HCT116 (cell line): ENCODE measurements at regions not wholly inside any gene's neighbourhood (a gene's known extent, or its start where the extent isn't known, plus 50 kb on each side); places are given as distances from the start of the nearest gene placed in this dataset.

Experiments used
- ATAC-seq: fragments of 200-7000 bp; cut with Tn5 transposase; 2 replicates; pipeline ENCODE4 v1.9.1; 2020; ENCODE audit warnings: mild to moderate bottlenecking, moderate library complexity
- BruUV-seq: library from RNA; stranded (reverse); fragments of 400-500 nt; replicated peaks from 2 replicates; lab custom pipeline; 2021; lab: Mats Ljungman, UMichigan
- CTCF ChIA-PET: fragments of 300-600 bp; sonication (Branson Sonifier 250); formaldehyde crosslinking; loops from one replicate; lab custom pipeline; 2021; ENCODE audit warnings: antibody characterized with exemption; lab: Charles Lee
- POLR2A ChIA-PET: fragments of 300-600, 350-600 bp; sonication (Branson Sonifier 250); formaldehyde crosslinking; loops from one replicate; lab custom pipeline; 2021; ENCODE audit warnings: antibody characterized with exemption; lab: Charles Lee
- RAD21 ChIA-PET, 2 experiments: fragments of 300-600 bp; sonication (Branson Sonifier 250); formaldehyde crosslinking; loops; one replicate each; lab custom pipeline; 2023; ENCODE audit warnings: low total read pairs in 2 of 2; ENCODE audit not compliant: uncharacterized antibody in 2 of 2, unreplicated experiment in 2 of 2, low non-redundant PET in 1 of 2; lab: Charles Lee
- DNase-seq: peaks from one replicate; pipeline ENCODE4 v3.0.0-alpha.2; 2010; ENCODE audit warnings: low read depth, low spot score
- H2AFZ ChIP-seq: fragments of 200-600 bp; shearing (Covaris generic), sonication (generic); 2 replicates; pipeline ENCODE4 v1.6.1; 2017; ENCODE audit warnings: low read depth, mixed run types, mixed read lengths, antibody characterized with exemption, low read length; ENCODE audit not compliant: poor library complexity, severe bottlenecking
- H3K27ac ChIP-seq: 2 replicates; pipeline ENCODE4 v1.5.1; 2012; ENCODE audit warnings: low read depth, low read length
- H3K27me3 ChIP-seq: fragments of 200-600 bp; sonication (generic); 2 replicates; pipeline ENCODE4 v1.6.1; 2016; ENCODE audit warnings: mixed run types, low read length, mixed read lengths; ENCODE audit not compliant: insufficient read depth
- H3K36me3 ChIP-seq, 2 experiments: fragments of 200-500 bp in 1 of 2; fragments of 200-600 bp in 1 of 2; sonication (Bioruptor generic) in 1 of 2; sonication (generic) in 1 of 2; 2 replicates each; pipeline versions ENCODE4 v1.5.1 to v1.6.1; 2014 to 2016; ENCODE audit warnings: low read length in 2 of 2, inconsistent platforms in 1 of 2, mixed read lengths in 1 of 2, mixed run types in 1 of 2; ENCODE audit not compliant: insufficient read depth in 2 of 2, control insufficient read depth in 1 of 2
- H3K4me1 ChIP-seq, 2 experiments: fragments of 200-600 bp in 1 of 2; sonication (generic) in 1 of 2; 2 replicates each; pipeline versions ENCODE4 v1.5.1 to v1.6.1; 2012 to 2017; ENCODE audit warnings: low read length in 2 of 2, inconsistent platforms in 1 of 2, mild to moderate bottlenecking in 1 of 2, mixed read lengths in 1 of 2, mixed run types in 1 of 2, moderate library complexity in 1 of 2; ENCODE audit not compliant: insufficient read depth in 2 of 2, control insufficient read depth in 1 of 2
- H3K4me2 ChIP-seq: fragments of 200-600 bp; sonication (generic); 2 replicates; pipeline ENCODE4 v1.6.1; 2017; ENCODE audit warnings: mixed run types, low read length, mixed read lengths
- H3K4me3 ChIP-seq, 2 experiments: fragments of 200-600 bp in 1 of 2; sonication (generic) in 1 of 2; replicated peaks in 1 of 2; 2 replicates each; pipeline ENCODE4 v1.5.1; 2011 to 2016; ENCODE audit warnings: low read length in 2 of 2, control low read depth in 1 of 2, low read depth in 1 of 2, mild to moderate bottlenecking in 1 of 2, mixed read lengths in 1 of 2, mixed run types in 1 of 2
- H3K79me2 ChIP-seq: fragments of 200-600 bp; sonication (generic); 2 replicates; pipeline ENCODE4 v1.6.1; 2017; ENCODE audit warnings: mild to moderate bottlenecking, mixed run types, low read length, moderate library complexity, mixed read lengths; ENCODE audit not compliant: insufficient read depth
- H3K9ac ChIP-seq: fragments of 200-600 bp; sonication (generic); 2 replicates; pipeline ENCODE4 v1.6.1; 2016; ENCODE audit warnings: low read length, mixed read lengths
- H3K9me2 ChIP-seq: fragments of 200-600 bp; sonication (generic), shearing (Covaris generic); 2 replicates; pipeline ENCODE4 v1.6.1; 2017; ENCODE audit warnings: mixed run types, mild to moderate bottlenecking, moderate library complexity; ENCODE audit not compliant: insufficient read depth
- H3K9me3 ChIP-seq, 2 experiments: fragments of 200-500 bp in 1 of 2; fragments of 200-600 bp in 1 of 2; sonication (Bioruptor generic) in 1 of 2; sonication (generic) in 1 of 2; 2 replicates each; pipeline ENCODE4 v1.6.1; 2014 to 2017; ENCODE audit warnings: low read length in 2 of 2, mixed read lengths in 2 of 2, inconsistent platforms in 1 of 2, low read depth in 1 of 2, mild to moderate bottlenecking in 1 of 2, mixed run types in 1 of 2, moderate library complexity in 1 of 2; ENCODE audit not compliant: control insufficient read depth in 1 of 2, insufficient read depth in 1 of 2
- H4K20me1 ChIP-seq: fragments of 200-600 bp; sonication (generic), shearing (Covaris generic); 2 replicates; pipeline ENCODE4 v1.6.1; 2017; ENCODE audit warnings: mixed run types, mild to moderate bottlenecking, moderate library complexity; ENCODE audit not compliant: insufficient read depth
- CBX3 ChIP-seq: IDR thresholded peaks from 2 replicates; pipeline ENCODE4 v1.6.1; 2012; ENCODE audit warnings: low read depth
- ELF1 ChIP-seq: IDR thresholded peaks from 2 replicates; pipeline ENCODE4 v1.6.1; 2012; ENCODE audit warnings: low read depth, borderline replicate concordance
- POLR2A ChIP-seq: IDR thresholded peaks from 2 replicates; pipeline ENCODE4 v1.7.0; 2011; ENCODE audit warnings: borderline replicate concordance; ENCODE audit not compliant: insufficient read depth, insufficient read length; ENCODE audit errors: extremely low read depth
- POLR2AphosphoS5 ChIP-seq: IDR thresholded peaks from 2 replicates; pipeline ENCODE4 v1.6.1; 2011; ENCODE audit warnings: mild to moderate bottlenecking, low read depth, low read length, moderate library complexity
- RAD21 ChIP-seq: IDR thresholded peaks from 2 replicates; pipeline ENCODE4 v1.6.1; 2012; ENCODE audit warnings: low read depth, mild to moderate bottlenecking
- REST ChIP-seq: IDR thresholded peaks from 2 replicates; pipeline ENCODE4 v1.6.1; 2012; ENCODE audit warnings: low read depth
- SP1 ChIP-seq: IDR thresholded peaks from 2 replicates; pipeline ENCODE4 v1.6.1; 2012; ENCODE audit warnings: low read depth
- TCF7L2 ChIP-seq: IDR thresholded peaks from 2 replicates; pipeline ENCODE4 v1.7.0; 2011; ENCODE audit warnings: borderline replicate concordance, inconsistent platforms; ENCODE audit not compliant: insufficient read depth, insufficient read length; ENCODE audit errors: extremely low read depth
- YY1 ChIP-seq: IDR thresholded peaks from 2 replicates; pipeline ENCODE4 v1.6.1; 2011; ENCODE audit warnings: low read length, low read depth, moderate library complexity, mild to moderate bottlenecking; ENCODE audit not compliant: insufficient replicate concordance; ENCODE audit errors: extremely low read depth
- intact Hi-C: fragments of 100-400 bp; cut with micrococcal nuclease; formaldehyde crosslinking; loops from 2 replicates; pipeline ENCODE4 v1.10.0; 2022
- TF ChIP-seq, protein P1 (sequence below), 3 experiments: fragments of 200-600 bp in 1 of 3; sonication (generic) in 1 of 3; IDR thresholded peaks in 2 of 3; conservative IDR thresholded peaks in 1 of 3; 2 replicates each; pipeline ENCODE4 v1.5.1; 2012 to 2017; ENCODE audit warnings: low read depth in 2 of 3, low read length in 2 of 3, antibody characterized with exemption in 1 of 3, borderline replicate concordance in 1 of 3, control low read depth in 1 of 3, mild to moderate bottlenecking in 1 of 3, mixed read lengths in 1 of 3, mixed run types in 1 of 3, moderate library complexity in 1 of 3; ENCODE audit not compliant: insufficient read depth in 1 of 3
- TF ChIP-seq, protein P2 (sequence below): IDR thresholded peaks from 2 replicates; pipeline ENCODE4 v1.6.1; 2011; ENCODE audit warnings: mild to moderate bottlenecking, low read length, moderate library complexity; ENCODE audit not compliant: insufficient replicate concordance; ENCODE audit errors: extremely low read depth

DNA sequence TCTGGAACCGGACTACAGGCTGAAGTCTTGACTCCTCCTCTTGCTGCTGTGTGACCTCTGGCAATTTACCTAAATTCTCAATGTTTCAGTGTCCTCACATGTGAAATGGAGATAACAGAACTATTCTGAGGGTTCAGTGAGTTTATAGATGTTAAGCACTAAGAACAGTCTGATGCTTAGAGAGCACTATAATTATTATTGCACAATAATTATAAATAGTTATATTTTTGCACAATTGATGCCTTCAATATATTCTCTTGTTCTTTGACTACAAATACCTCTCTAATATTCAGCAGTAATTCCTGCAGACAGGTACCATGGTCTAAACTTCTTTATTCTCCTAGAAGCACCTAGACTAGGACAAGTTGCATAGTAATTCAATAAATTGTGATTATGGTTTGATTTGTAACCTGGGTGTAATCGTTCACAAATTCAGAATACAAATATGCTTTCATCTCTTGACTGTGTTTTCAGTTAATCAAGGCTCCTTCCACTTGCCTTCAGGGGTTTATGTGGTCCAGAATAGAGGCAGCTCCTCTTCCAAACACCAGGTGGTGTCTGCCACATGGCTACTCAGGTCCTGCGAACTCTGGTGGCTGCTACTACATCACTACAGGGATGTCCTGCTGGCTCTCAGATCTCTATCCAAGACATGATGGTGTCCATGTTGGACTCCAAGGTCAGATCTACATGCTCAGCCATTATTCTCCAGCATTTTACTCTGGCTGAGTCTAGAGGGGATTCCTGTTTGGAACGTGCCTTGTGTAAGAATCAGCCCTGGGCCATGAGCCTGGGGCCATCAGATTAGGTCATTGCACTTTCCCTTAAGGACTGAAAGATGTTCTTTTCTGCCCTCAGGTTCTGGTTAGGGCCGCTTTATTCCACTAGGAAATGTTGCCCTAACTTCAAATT is 103.4 kb downstream of the QRFPR start:
- Histone ChIP-seq H4K20me1 (no peaks in the 10 kb centered on the region), H3K36me3 (no peaks in the 10 kb centered on the region), H3K4me2 (no peak overlapping the region), H3K79me2 (no peaks in the 10 kb centered on the region), H3K4me1 (0 out of 4 replicates have a peak, but pooled peaks cover 0 to 4% of the 10 kb centered on the region in 2 experiments), H3K4me3 (no peak overlapping the region), H3K9me3 (no peaks in the 10 kb centered on the region)
- RAD21 ChIA-PET = interaction anchor here in 1 of 2 experiments (1.0 kb wide), 1 partner anchor 379 kb away, joined by 4 read pairs; no protein-coding TSS in a partner anchor
- BruUV-seq = no TSS peak
- TF ChIP-seq, protein P1, sequence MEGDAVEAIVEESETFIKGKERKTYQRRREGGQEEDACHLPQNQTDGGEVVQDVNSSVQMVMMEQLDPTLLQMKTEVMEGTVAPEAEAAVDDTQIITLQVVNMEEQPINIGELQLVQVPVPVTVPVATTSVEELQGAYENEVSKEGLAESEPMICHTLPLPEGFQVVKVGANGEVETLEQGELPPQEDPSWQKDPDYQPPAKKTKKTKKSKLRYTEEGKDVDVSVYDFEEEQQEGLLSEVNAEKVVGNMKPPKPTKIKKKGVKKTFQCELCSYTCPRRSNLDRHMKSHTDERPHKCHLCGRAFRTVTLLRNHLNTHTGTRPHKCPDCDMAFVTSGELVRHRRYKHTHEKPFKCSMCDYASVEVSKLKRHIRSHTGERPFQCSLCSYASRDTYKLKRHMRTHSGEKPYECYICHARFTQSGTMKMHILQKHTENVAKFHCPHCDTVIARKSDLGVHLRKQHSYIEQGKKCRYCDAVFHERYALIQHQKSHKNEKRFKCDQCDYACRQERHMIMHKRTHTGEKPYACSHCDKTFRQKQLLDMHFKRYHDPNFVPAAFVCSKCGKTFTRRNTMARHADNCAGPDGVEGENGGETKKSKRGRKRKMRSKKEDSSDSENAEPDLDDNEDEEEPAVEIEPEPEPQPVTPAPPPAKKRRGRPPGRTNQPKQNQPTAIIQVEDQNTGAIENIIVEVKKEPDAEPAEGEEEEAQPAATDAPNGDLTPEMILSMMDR (IDR thresholded peaks at IDR 0.05 in 2 of 3, conservative IDR thresholded peaks at IDR 0.05 in 1 of 3; ENCODE audit: borderline replicate concordance in 1 of 3, insufficient read depth in 1 of 3, low read depth in 2 of 3, low read length in 2 of 3) = peak; percentile 69 to 96 (median 78)
- no peak for TF ChIP-seq POLR2A
- TF ChIP-seq ELF1 = no peak
- TF ChIP-seq REST = no peak
- TF ChIP-seq, protein P2, sequence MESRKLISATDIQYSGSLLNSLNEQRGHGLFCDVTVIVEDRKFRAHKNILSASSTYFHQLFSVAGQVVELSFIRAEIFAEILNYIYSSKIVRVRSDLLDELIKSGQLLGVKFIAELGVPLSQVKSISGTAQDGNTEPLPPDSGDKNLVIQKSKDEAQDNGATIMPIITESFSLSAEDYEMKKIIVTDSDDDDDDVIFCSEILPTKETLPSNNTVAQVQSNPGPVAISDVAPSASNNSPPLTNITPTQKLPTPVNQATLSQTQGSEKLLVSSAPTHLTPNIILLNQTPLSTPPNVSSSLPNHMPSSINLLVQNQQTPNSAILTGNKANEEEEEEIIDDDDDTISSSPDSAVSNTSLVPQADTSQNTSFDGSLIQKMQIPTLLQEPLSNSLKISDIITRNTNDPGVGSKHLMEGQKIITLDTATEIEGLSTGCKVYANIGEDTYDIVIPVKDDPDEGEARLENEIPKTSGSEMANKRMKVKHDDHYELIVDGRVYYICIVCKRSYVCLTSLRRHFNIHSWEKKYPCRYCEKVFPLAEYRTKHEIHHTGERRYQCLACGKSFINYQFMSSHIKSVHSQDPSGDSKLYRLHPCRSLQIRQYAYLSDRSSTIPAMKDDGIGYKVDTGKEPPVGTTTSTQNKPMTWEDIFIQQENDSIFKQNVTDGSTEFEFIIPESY = no peak
- TF ChIP-seq CBX3 = no peak
- TF ChIP-seq SP1 = no peak
- no peak for TF ChIP-seq POLR2AphosphoS5
- peak; percentile 7 for TF ChIP-seq YY1
- peak; percentile 49 for TF ChIP-seq TCF7L2
- TF ChIP-seq RAD21 = peak; percentile 53
- TF ChIP-seq, all 23 proteins: peak for 4
- intact Hi-C loops = loop anchor here (1.0 to 10.0 kb wide), 2 partner anchors 377 to 459 kb away; no protein-coding TSS in a partner anchor
- CTCF ChIA-PET = interaction anchor here (0.6 to 1.1 kb wide), 2 partner anchors 30 to 144 kb away, joined by 3 read pairs; no protein-coding TSS in a partner anchor
- H3K27ac ChIP-seq = no peak overlapping the region
- DNase-seq = peak; percentile 42
- no peaks in the 10 kb centered on the region for H3K27me3 ChIP-seq
- no peak overlapping the region for H3K9ac ChIP-seq
- peak; percentile 98 for ATAC-seq
- POLR2A ChIA-PET = no interaction called here
- H2AFZ ChIP-seq = no peak overlapping the region
- no peaks in the 10 kb centered on the region for H3K9me2 ChIP-seq
